ENCODE measurements at regions not wholly inside any gene's neighbourhood (a gene's known extent, or its start where the extent isn't known, plus 50 kb on each side); places are given as distances from the start of the nearest gene placed in this dataset.

DNA sequence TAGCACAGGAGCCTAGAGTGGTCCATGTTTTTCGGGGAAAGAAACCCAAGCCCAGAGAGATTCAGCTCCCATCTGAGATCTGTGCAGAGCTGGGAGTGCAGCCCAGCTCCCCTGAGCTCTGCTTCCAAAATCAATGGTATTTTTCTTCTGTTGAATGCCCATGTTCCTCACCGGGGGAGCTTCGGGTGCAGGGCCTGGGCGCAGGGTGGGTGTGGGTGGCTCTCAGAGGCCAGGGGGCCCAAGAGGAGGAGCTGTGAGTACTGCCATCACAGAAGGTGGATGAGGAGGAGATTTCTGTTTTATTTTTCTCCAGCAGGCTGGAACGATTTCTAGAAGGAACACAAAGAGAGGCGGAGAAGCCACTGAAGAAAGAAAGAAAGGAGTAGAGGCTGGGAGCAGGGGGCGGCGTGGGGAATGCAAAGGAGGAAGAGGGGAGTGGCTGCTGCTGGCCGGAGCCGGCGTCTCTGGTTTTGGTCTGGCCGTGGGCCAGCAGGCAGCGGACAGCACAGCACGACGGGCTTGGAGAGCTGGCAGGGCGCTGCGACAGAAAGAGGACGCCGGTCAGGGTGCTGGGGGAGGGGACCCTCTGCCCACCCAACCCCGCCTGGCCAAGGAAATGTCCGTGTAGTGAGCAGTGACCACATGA, 76.2 kb upstream of the KSR1 start:
- TF ChIP-seq, protein P1, sequence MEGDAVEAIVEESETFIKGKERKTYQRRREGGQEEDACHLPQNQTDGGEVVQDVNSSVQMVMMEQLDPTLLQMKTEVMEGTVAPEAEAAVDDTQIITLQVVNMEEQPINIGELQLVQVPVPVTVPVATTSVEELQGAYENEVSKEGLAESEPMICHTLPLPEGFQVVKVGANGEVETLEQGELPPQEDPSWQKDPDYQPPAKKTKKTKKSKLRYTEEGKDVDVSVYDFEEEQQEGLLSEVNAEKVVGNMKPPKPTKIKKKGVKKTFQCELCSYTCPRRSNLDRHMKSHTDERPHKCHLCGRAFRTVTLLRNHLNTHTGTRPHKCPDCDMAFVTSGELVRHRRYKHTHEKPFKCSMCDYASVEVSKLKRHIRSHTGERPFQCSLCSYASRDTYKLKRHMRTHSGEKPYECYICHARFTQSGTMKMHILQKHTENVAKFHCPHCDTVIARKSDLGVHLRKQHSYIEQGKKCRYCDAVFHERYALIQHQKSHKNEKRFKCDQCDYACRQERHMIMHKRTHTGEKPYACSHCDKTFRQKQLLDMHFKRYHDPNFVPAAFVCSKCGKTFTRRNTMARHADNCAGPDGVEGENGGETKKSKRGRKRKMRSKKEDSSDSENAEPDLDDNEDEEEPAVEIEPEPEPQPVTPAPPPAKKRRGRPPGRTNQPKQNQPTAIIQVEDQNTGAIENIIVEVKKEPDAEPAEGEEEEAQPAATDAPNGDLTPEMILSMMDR (IDR thresholded peaks at IDR 0.05) = no peak
- TF ChIP-seq POLR2A (IDR thresholded peaks at IDR 0.05) = no peak

Measured in tibial nerve (tissue), 3 donors.